SU-DHL-6 (cell line): ENCODE measurements at regions not wholly inside any gene's neighbourhood (a gene's known extent, or its start where the extent isn't known, plus 50 kb on each side); places are given as distances from the start of the nearest gene placed in this dataset.

Source experiments
- H2AFZ ChIP-seq: fragments of 200-600 bp; sonication (generic); 2 replicates; pipeline ENCODE4 v1.6.1; 2014; ENCODE audit warnings: low read depth, mild to moderate bottlenecking, moderate library complexity, mixed read lengths, antibody characterized with exemption, low read length; ENCODE audit not compliant: severe bottlenecking
- H3F3A ChIP-seq: fragments of 200-600 bp; shearing (Covaris generic); 2 replicates; pipeline ENCODE4 v1.6.0; 2016; ENCODE audit warnings: antibody characterized with exemption, mild to moderate bottlenecking; ENCODE audit not compliant: insufficient read depth
- H3K27ac ChIP-seq: fragments of 200-600 bp; sonication (generic); 2 replicates; pipeline ENCODE4 v1.5.1; 2016; ENCODE audit warnings: low read depth, mild to moderate bottlenecking, low read length, moderate library complexity, mixed read lengths
- H3K27me3 ChIP-seq: fragments of 200-600 bp; sonication (generic), shearing (Covaris generic); 2 replicates; pipeline ENCODE4 v1.6.0; 2014; ENCODE audit warnings: mild to moderate bottlenecking, low read length
- H3K36me3 ChIP-seq: fragments of 200-600 bp; sonication (generic); 2 replicates; pipeline ENCODE4 v1.6.1; 2014; ENCODE audit warnings: mild to moderate bottlenecking, low read length, mixed read lengths
- H3K4me2 ChIP-seq: fragments of 300-600, 200-600 bp; shearing (Covaris generic), sonication (generic); 2 replicates; pipeline ENCODE4 v1.6.0; 2014; ENCODE audit warnings: low read length, low read depth, mild to moderate bottlenecking; ENCODE audit not compliant: poor library complexity, severe bottlenecking
- H3K4me3 ChIP-seq: fragments of 200-600 bp; sonication (generic); 2 replicates; pipeline ENCODE4 v1.5.1; 2014; ENCODE audit warnings: antibody characterized with exemption, low read length, mild to moderate bottlenecking, mixed read lengths; ENCODE audit not compliant: insufficient read depth, poor library complexity, severe bottlenecking
- H3K79me2 ChIP-seq: fragments of 200-600 bp; sonication (generic); 2 replicates; pipeline ENCODE4 v1.6.1; 2014; ENCODE audit warnings: mild to moderate bottlenecking, low read length, moderate library complexity; ENCODE audit not compliant: insufficient read depth
- H3K9ac ChIP-seq: fragments of 200-600 bp; sonication (generic); 2 replicates; pipeline ENCODE4 v1.7.0; 2014; ENCODE audit warnings: mild to moderate bottlenecking, low read length
- H3K9me2 ChIP-seq: fragments of 200-600 bp; sonication (generic); replicated peaks from 2 replicates; pipeline ENCODE4 v1.6.1; 2014; ENCODE audit warnings: low read length; ENCODE audit not compliant: insufficient read depth
- H3K9me3 ChIP-seq: fragments of 200-600 bp; sonication (generic); 2 replicates; pipeline ENCODE4 v1.6.1; 2014; ENCODE audit warnings: low read length, mixed read lengths; ENCODE audit not compliant: insufficient read depth
- H4K20me1 ChIP-seq: fragments of 200-600 bp; sonication (generic); 2 replicates; pipeline ENCODE4 v1.6.1; 2014; ENCODE audit warnings: low read depth, mild to moderate bottlenecking, antibody characterized with exemption, low read length, moderate library complexity, mixed read lengths
- EZH2phosphoT487 ChIP-seq: fragments of 200-600 bp; sonication (generic), shearing (Covaris generic); conservative IDR thresholded peaks from 2 replicates; pipeline ENCODE4 v1.6.1; 2018; ENCODE audit warnings: mild to moderate bottlenecking, antibody characterized with exemption, low read length, moderate library complexity, mixed read lengths
- TF ChIP-seq, protein P1 (sequence below): fragments of 200-600 bp; sonication (generic); IDR thresholded peaks from one replicate; pipeline ENCODE4 v1.5.1; 2017; ENCODE audit warnings: antibody characterized with exemption, mild to moderate bottlenecking, low read length, moderate library complexity; ENCODE audit not compliant: insufficient read depth, poor library complexity, severe bottlenecking

DNA sequence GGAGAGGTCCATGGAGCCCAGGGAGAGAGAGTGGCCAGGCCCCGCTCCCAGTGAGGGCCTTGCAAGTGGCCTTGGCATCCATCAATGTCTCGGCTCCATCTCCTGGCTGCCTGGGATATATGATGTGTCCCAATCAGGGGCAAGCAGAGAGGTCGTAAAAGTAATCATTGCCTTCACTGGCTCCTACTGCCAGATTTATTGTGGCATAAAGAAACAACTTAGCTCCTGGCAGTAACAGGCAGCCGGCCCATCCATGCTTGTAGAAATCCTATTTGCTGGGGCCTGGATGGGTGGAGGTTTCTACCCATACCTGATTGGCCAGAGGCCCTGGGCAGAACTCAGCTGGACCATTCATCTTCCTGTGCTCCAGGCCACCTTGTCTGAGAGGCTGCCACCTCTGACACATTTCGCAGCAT, 272.6 kb downstream of the MATN1 start:
- no peaks in the 10 kb centered on the region for H3K36me3 ChIP-seq
- H3K9me3 ChIP-seq: no peaks in the 10 kb centered on the region
- H3K27ac ChIP-seq: no peak overlapping the region
- no peak overlapping the region for H3K4me2 ChIP-seq
- H4K20me1 ChIP-seq: no peaks in the 10 kb centered on the region
- H3K79me2 ChIP-seq: no peaks in the 10 kb centered on the region
- H3K9me2 ChIP-seq: no peaks in the 10 kb centered on the region
- TF ChIP-seq, protein P1, sequence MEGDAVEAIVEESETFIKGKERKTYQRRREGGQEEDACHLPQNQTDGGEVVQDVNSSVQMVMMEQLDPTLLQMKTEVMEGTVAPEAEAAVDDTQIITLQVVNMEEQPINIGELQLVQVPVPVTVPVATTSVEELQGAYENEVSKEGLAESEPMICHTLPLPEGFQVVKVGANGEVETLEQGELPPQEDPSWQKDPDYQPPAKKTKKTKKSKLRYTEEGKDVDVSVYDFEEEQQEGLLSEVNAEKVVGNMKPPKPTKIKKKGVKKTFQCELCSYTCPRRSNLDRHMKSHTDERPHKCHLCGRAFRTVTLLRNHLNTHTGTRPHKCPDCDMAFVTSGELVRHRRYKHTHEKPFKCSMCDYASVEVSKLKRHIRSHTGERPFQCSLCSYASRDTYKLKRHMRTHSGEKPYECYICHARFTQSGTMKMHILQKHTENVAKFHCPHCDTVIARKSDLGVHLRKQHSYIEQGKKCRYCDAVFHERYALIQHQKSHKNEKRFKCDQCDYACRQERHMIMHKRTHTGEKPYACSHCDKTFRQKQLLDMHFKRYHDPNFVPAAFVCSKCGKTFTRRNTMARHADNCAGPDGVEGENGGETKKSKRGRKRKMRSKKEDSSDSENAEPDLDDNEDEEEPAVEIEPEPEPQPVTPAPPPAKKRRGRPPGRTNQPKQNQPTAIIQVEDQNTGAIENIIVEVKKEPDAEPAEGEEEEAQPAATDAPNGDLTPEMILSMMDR: no peak
- no peak for TF ChIP-seq EZH2phosphoT487
- H3F3A ChIP-seq: no peaks in the 10 kb centered on the region
- no peak overlapping the region for H3K9ac ChIP-seq
- H2AFZ ChIP-seq: no peak overlapping the region
- H3K27me3 ChIP-seq: no peaks in the 10 kb centered on the region
- no peak overlapping the region for H3K4me3 ChIP-seq

DNA sequence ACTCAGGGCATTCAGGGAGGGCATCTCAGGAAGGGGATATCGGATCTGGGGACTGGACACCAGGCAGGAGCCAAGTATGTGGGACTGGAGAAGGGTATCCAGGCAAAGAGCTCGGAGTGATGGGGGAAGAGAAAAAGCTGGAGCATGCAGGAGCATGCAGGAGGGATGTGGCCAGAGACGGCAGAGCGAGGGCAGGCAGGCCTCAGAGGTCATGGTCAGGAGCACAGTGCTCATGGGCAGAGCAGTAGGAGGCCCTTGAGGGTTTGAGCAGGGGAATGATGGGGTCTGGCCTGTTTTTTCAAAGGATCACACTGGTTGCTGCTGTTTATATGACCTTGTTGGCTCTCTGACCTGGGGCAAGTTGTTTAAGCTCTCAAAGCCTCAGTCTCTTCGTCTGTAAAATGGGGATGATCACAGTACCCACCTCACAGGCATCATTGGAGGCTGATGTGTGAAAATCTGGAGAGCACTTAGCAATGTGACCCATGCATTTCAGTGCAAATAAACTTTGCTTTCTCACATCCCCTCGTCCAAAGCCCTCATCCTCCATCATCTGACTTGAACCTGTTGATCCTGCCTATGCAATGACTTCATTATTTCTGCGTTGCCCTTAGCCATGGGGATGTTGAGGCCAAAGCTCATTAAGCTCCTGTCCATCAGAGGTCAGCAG, 273.1 kb downstream of the MATN1 start:
- Histone ChIP-seq H3F3A (no peaks in the 10 kb centered on the region), H3K4me3 (no peak overlapping the region), H4K20me1 (no peaks in the 10 kb centered on the region), H3K4me2 (no peak overlapping the region), H3K9me2 (no peaks in the 10 kb centered on the region), H3K27ac (no peak overlapping the region), H3K9ac (no peak overlapping the region), H3K27me3 (no peaks in the 10 kb centered on the region), H3K79me2 (no peaks in the 10 kb centered on the region), H3K9me3 (no peaks in the 10 kb centered on the region), H2AFZ (no peak overlapping the region), H3K36me3 (no peaks in the 10 kb centered on the region)
- no peak for TF ChIP-seq EZH2phosphoT487
- TF ChIP-seq, protein P1: no peak

DNA sequence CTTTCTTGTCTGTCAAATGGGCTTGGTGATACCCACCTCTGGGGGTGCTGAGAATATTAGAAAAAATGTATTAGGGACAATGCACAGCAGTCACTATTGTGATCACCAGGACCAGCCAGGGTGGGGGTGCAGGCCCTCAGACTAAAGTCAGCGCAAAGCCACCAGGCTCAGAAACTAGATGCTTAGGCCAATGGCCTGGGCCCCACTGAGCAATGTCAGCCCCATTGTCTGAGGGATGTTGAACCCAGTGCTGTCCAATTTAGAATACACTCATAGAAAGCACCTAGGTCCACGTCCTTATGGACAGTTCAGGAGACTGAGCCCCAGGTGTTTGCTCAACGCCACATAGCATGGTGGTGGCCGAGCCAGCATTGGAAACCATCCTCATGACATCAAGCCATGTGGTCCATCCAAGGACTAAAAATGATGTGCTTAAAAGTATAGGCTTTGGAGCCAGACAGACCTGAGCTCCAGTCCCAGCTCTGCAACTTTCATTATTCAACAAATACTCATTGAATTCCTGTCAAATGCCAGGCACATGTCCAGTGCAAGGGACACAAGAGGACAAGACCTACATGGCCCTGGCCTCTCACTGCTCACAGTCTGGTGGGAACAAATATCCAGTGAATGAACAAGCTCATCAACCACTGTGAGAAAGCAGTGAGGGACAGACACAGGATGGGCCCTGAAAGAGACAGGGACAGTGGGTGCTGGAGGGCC, 273.8 kb downstream of the MATN1 start:
- Histone ChIP-seq H3K4me2 (no peak overlapping the region), H4K20me1 (no peaks in the 10 kb centered on the region), H3K27me3 (no peaks in the 10 kb centered on the region), H3K36me3 (no peaks in the 10 kb centered on the region), H3F3A (no peaks in the 10 kb centered on the region), H3K27ac (no peak overlapping the region), H3K4me3 (no peak overlapping the region), H2AFZ (no peak overlapping the region), H3K9ac (no peak overlapping the region), H3K9me3 (no peaks in the 10 kb centered on the region), H3K79me2 (no peaks in the 10 kb centered on the region), H3K9me2 (no peaks in the 10 kb centered on the region)
- TF ChIP-seq EZH2phosphoT487: no peak
- TF ChIP-seq, protein P1: no peak
